PC-3 (cell line): ENCODE measurements at regions not wholly inside any gene's neighbourhood (a gene's known extent, or its start where the extent isn't known, plus 50 kb on each side); places are given as distances from the start of the nearest gene placed in this dataset.

ENCODE experiments used
- ATAC-seq: fragments of 200-7000 bp; cut with Tn5 transposase; 2 replicates; pipeline ENCODE4 v1.9.1; 2020; ENCODE audit warnings: mild to moderate bottlenecking, moderate library complexity
- BruUV-seq: library from RNA; stranded (reverse); fragments of 400-500 nt; replicated peaks from 2 replicates; lab custom pipeline; 2021; lab: Mats Ljungman, UMichigan
- CTCF ChIA-PET: fragments of 300-600 bp; sonication (Branson Sonifier 250); formaldehyde crosslinking; loops from one replicate; lab custom pipeline; 2022; ENCODE audit warnings: antibody characterized with exemption; lab: Charles Lee
- POLR2A ChIA-PET: fragments of 300-600 bp; sonication (Branson Sonifier 250); formaldehyde crosslinking; loops from one replicate; lab custom pipeline; 2022; ENCODE audit warnings: antibody characterized with exemption; ENCODE audit not compliant: unreplicated experiment; lab: Charles Lee
- DNase-seq: peaks from one replicate; pipeline ENCODE4 v3.0.0-alpha.2; 2015
- H2AFZ ChIP-seq: fragments of 300-600 bp; sonication (generic); 2 replicates; pipeline ENCODE4 v1.6.0; 2016; ENCODE audit warnings: antibody characterized with exemption, low read length
- H3F3A ChIP-seq: fragments of 300-600 bp; sonication (generic); one replicate; pipeline ENCODE4 v1.6.0; 2017; ENCODE audit warnings: antibody characterized with exemption, low read length, control low read depth, mild to moderate bottlenecking; ENCODE audit not compliant: unreplicated experiment
- H3K27ac ChIP-seq: fragments of 300-600 bp; sonication (generic); 2 replicates; pipeline ENCODE4 v1.5.1; 2016; ENCODE audit warnings: mild to moderate bottlenecking, low read length
- H3K27me3 ChIP-seq: fragments of 300-600 bp; sonication (generic); 2 replicates; pipeline ENCODE4 v1.6.1; 2016; ENCODE audit warnings: low read length, mixed read lengths
- H3K36me3 ChIP-seq: fragments of 300-600 bp; sonication (generic); 2 replicates; pipeline ENCODE4 v1.6.1; 2016; ENCODE audit warnings: low read depth, mixed run types, low read length, mixed read lengths
- H3K4me1 ChIP-seq: fragments of 300-600 bp; sonication (generic); 2 replicates; pipeline ENCODE4 v1.5.1; 2016; ENCODE audit warnings: low read length; ENCODE audit not compliant: insufficient read depth
- H3K4me2 ChIP-seq: fragments of 300-600 bp; sonication (generic); 2 replicates; pipeline ENCODE4 v1.6.0; 2016; ENCODE audit warnings: low read length
- H3K4me3 ChIP-seq: fragments of 300-600 bp; sonication (generic); 2 replicates; pipeline ENCODE4 v1.5.1; 2016; ENCODE audit warnings: mild to moderate bottlenecking, low read length, mixed read lengths
- H3K79me2 ChIP-seq: fragments of 300-600 bp; sonication (generic); 2 replicates; pipeline ENCODE4 v1.6.1; 2017; ENCODE audit warnings: low read length, mixed read lengths
- H3K9ac ChIP-seq: fragments of 300-600 bp; sonication (generic); 2 replicates; pipeline ENCODE4 v1.6.0; 2016; ENCODE audit warnings: mild to moderate bottlenecking, low read length
- H3K9me2 ChIP-seq: fragments of 300-600 bp; sonication (generic); replicated peaks from 2 replicates; pipeline ENCODE4 v1.6.1; 2016; ENCODE audit warnings: mixed run types, low read length, mixed read lengths
- H3K9me3 ChIP-seq: fragments of 300-600 bp; sonication (generic); 2 replicates; pipeline ENCODE4 v1.6.1; 2016; ENCODE audit warnings: low read length, mixed read lengths
- H4K20me1 ChIP-seq: fragments of 300-600 bp; sonication (generic); 2 replicates; pipeline ENCODE4 v1.6.1; 2016; ENCODE audit warnings: low read length, mixed read lengths
- CTCF ChIP-seq: fragments of 300-600 bp; sonication (generic); conservative IDR thresholded peaks from 2 replicates; pipeline ENCODE4 v1.5.1; 2017; ENCODE audit warnings: antibody characterized with exemption, low read depth, mild to moderate bottlenecking, low read length
- EZH2 ChIP-seq: fragments of 300-600 bp; sonication (generic); IDR thresholded peaks from one replicate; pipeline ENCODE4 v1.6.1; 2017; ENCODE audit warnings: antibody characterized with exemption, mild to moderate bottlenecking, low read length; ENCODE audit not compliant: unreplicated experiment
- EZH2phosphoT487 ChIP-seq: fragments of 300-600 bp; sonication (generic); IDR thresholded peaks from 2 replicates; pipeline ENCODE4 v1.6.1; 2018; ENCODE audit warnings: mild to moderate bottlenecking, antibody characterized with exemption, low read length, borderline replicate concordance
- intact Hi-C: fragments of 100-400 bp; cut with micrococcal nuclease; formaldehyde crosslinking; loops from 2 replicates; pipeline ENCODE4 v1.9.0; 2023

GRCh38 chr2:53424902-53425301, 342.7 kb upstream of the CHAC2 start:
- BruUV-seq, result no TSS peak
- TF ChIP-seq CTCF (no peak), EZH2phosphoT487 (no peak), EZH2 (no peak)
- H3K36me3 ChIP-seq, result no peaks in the 10 kb centered on the region
- H3F3A ChIP-seq, result no peaks in the 10 kb centered on the region
- no peaks in the 10 kb centered on the region for H3K79me2 ChIP-seq
- no peaks in the 10 kb centered on the region for H3K9me3 ChIP-seq
- no peak for ATAC-seq
- H3K9me2 ChIP-seq, result no peaks in the 10 kb centered on the region
- H4K20me1 ChIP-seq, result no peaks in the 10 kb centered on the region
- no peak overlapping the region for H3K9ac ChIP-seq
- no peak overlapping the region for H2AFZ ChIP-seq
- H3K27me3 ChIP-seq, result no peaks in the 10 kb centered on the region
- no peak for DNase-seq
- intact Hi-C loops, result loop anchor here (10.0 kb wide), 1 partner anchor 290 kb away; no protein-coding TSS in a partner anchor
- ChIA-PET POLR2A (interaction anchor here (0.5 kb wide), 1 partner anchor 367 kb away, joined by 5 read pairs; no protein-coding TSS in a partner anchor), CTCF (no interaction called here)
- no peak overlapping the region for H3K27ac ChIP-seq
- H3K4me3 ChIP-seq, result no peak overlapping the region
- H3K4me2 ChIP-seq, result no peak overlapping the region
- no peaks in the 10 kb centered on the region for H3K4me1 ChIP-seq

GRCh38 chr2:53423465-53423864, 344.1 kb upstream of the CHAC2 start:
- ATAC-seq, result no peak
- ChIA-PET CTCF (no interaction called here), POLR2A (no interaction called here)

More at GRCh38 chr2:53423465-53423864, 344.1 kb upstream of the CHAC2 start:
- Histone ChIP-seq H3K9me2 (no peaks in the 10 kb centered on the region), H4K20me1 (no peaks in the 10 kb centered on the region), H3K27me3 (no peaks in the 10 kb centered on the region), H3K36me3 (no peaks in the 10 kb centered on the region), H3F3A (no peaks in the 10 kb centered on the region), H3K9ac (no peak overlapping the region), H3K79me2 (no peaks in the 10 kb centered on the region), H3K4me1 (no peaks in the 10 kb centered on the region), H3K4me3 (no peak overlapping the region), H2AFZ (peak overlapping the region; percentile 52; the same call in 1 of the 2 replicates), H3K4me2 (no peak overlapping the region), H3K9me3 (no peaks in the 10 kb centered on the region), H3K27ac (no peak overlapping the region)
- intact Hi-C loops, result loop anchor here (2.0 to 10.0 kb wide), 2 partner anchors 291 to 317 kb away; no protein-coding TSS in a partner anchor
- no peak for DNase-seq
- TF ChIP-seq CTCF, result no peak
- no peak for TF ChIP-seq EZH2
- TF ChIP-seq EZH2phosphoT487, result no peak
- no TSS peak for BruUV-seq
